HG03520 (cell line): ENCODE measurements at regions not wholly inside any gene's neighbourhood (a gene's known extent, or its start where the extent isn't known, plus 50 kb on each side); places are given as distances from the start of the nearest gene placed in this dataset.

Source experiments
- ATAC-seq: cut with Tn5 transposase; IDR thresholded peaks from one replicate; pipeline ENCODE4 v1.9.1; 2021; ENCODE audit warnings: mild to moderate bottlenecking, moderate library complexity; ENCODE audit not compliant: unreplicated experiment

- no peak for ATAC-seq
These were observed 314.4 kb upstream of the IRX4 start for GRCh38 chr5:2196989-2197619.

GRCh38 chr5:2196416-2196815, 313.7 kb upstream of the IRX4 start:
- no peak for ATAC-seq

GRCh38 chr5:2194949-2195348, 312.2 kb upstream of the IRX4 start:
- no peak for ATAC-seq

- ATAC-seq: no peak
These were observed 311.5 kb upstream of the IRX4 start for GRCh38 chr5:2194236-2194555.

GRCh38 chr5:2193542-2194235, 311.0 kb upstream of the IRX4 start:
- ATAC-seq: no peak

- ATAC-seq: no peak
These were observed 310.4 kb upstream of the IRX4 start for GRCh38 chr5:2193142-2193541.

- ATAC-seq: no peak
These were observed 309.8 kb upstream of the IRX4 start for GRCh38 chr5:2192496-2192895.

- ATAC-seq: no peak
These were observed 309.2 kb upstream of the IRX4 start for GRCh38 chr5:2191972-2192371.

- no peak for ATAC-seq
These were observed 307.8 kb upstream of the IRX4 start for GRCh38 chr5:2190549-2190948.

GRCh38 chr5:2188661-2189060, 305.9 kb upstream of the IRX4 start:
- no peak for ATAC-seq

GRCh38 chr5:2188137-2188536, 305.4 kb upstream of the IRX4 start:
- no peak for ATAC-seq

- no peak for ATAC-seq
These were observed 305.0 kb upstream of the IRX4 start for GRCh38 chr5:2187687-2188086.

- ATAC-seq: no peak
These were observed 304.4 kb upstream of the IRX4 start for GRCh38 chr5:2187156-2187555.

- ATAC-seq: no peak
These were observed 303.8 kb upstream of the IRX4 start for GRCh38 chr5:2186472-2187015.

GRCh38 chr5:2185646-2186471, 303.1 kb upstream of the IRX4 start:
- ATAC-seq: no peak

GRCh38 chr5:2184563-2185540, 302.1 kb upstream of the IRX4 start:
- ATAC-seq: no peak

- no peak for ATAC-seq
These were observed 301.3 kb upstream of the IRX4 start for GRCh38 chr5:2184026-2184366.

- ATAC-seq: no peak
These were observed 300.7 kb upstream of the IRX4 start for GRCh38 chr5:2183154-2184025.

GRCh38 chr5:2182020-2182419, 299.3 kb upstream of the IRX4 start:
- no peak for ATAC-seq

- ATAC-seq: no peak
These were observed 298.8 kb upstream of the IRX4 start for GRCh38 chr5:2181557-2181956.
